Ovary (tissue), 3 donors: ENCODE measurements at regions not wholly inside any gene's neighbourhood (a gene's known extent, or its start where the extent isn't known, plus 50 kb on each side); places are given as distances from the start of the nearest gene placed in this dataset.

Experiments
- CTCF ChIP-seq, 3 donors: fragments of 450-650 bp in 2 of 3; fragments of 200-600 bp in 1 of 3; IDR thresholded peaks; one replicate each; pipeline versions ENCODE4 v1.5.1 to v1.8.0; 2016 to 2022; ENCODE audit warnings: antibody characterized with exemption in 3 of 3, mild to moderate bottlenecking in 1 of 3
- EP300 ChIP-seq: sonication (generic); formaldehyde crosslinking; IDR thresholded peaks from one replicate; pipeline ENCODE4 v1.6.1; 2017; ENCODE audit warnings: antibody characterized with exemption
- POLR2A ChIP-seq: fragments of 450-650 bp; IDR thresholded peaks from one replicate; pipeline ENCODE4 v1.6.1; 2017; ENCODE audit warnings: antibody characterized with exemption, mild to moderate bottlenecking, moderate library complexity
- donor health status: DM: no; HTN: no; CAD: no.

- no peak for TF ChIP-seq CTCF (IDR thresholded peaks at IDR 0.05)
- TF ChIP-seq POLR2A, result no peak
- TF ChIP-seq EP300, result no peak
Measured at GRCh38 chr6:159435701-159436100, 257.3 kb downstream of the SOD2 start.
